ENCODE measurements at regions not wholly inside any gene's neighbourhood (a gene's known extent, or its start where the extent isn't known, plus 50 kb on each side); places are given as distances from the start of the nearest gene placed in this dataset.

- Histone ChIP-seq H3K4me3 (no peak overlapping the region), H3K27me3 (ENCODE audit: insufficient read depth) (no peaks in the 10 kb centered on the region), H3K36me3 (ENCODE audit: insufficient read depth) (no peaks in the 10 kb centered on the region), H3K9me2 (ENCODE audit: insufficient read depth) (no peaks in the 10 kb centered on the region), H4K20me1 (replicated peaks; ENCODE audit: insufficient read depth) (no peaks in the 10 kb centered on the region), H3F3A (replicated peaks; ENCODE audit: low read depth) (no peaks in the 10 kb centered on the region), H3K4me2 (no peak overlapping the region), H3K4me1 (ENCODE audit: insufficient read depth) (no peaks in the 10 kb centered on the region), H3K79me2 (replicated peaks; ENCODE audit: insufficient read depth) (no peaks in the 10 kb centered on the region), H2AFZ (no peak overlapping the region), H3K27ac (ENCODE audit: low read depth) (no peak overlapping the region)
- H3K9me3 Mint-ChIP-seq: no peaks in the 10 kb centered on the region
- no peaks in the 10 kb centered on the region for H3K27me3 Mint-ChIP-seq (ENCODE audit: insufficient read depth, low read depth, poor library complexity)
- TF ChIP-seq ZNF462 (CRISPR knock-in tag; IDR thresholded peaks at IDR 0.05) (no peak), REST (IDR thresholded peaks at IDR 0.05; ENCODE audit: unreplicated experiment) (no peak), ZNF331 (CRISPR knock-in tag; IDR thresholded peaks at IDR 0.05; ENCODE audit: low read depth) (no peak), ZNF114 (CRISPR knock-in tag; IDR thresholded peaks at IDR 0.05) (no peak)
- H3K4me3 Mint-ChIP-seq: no peak overlapping the region
- no peaks in the 10 kb centered on the region; the same call in 2 of the 3 replicates for H3K36me3 Mint-ChIP-seq (ENCODE audit: low read depth)
- peaks cover 7% of the 10 kb centered on the region for H3K4me1 Mint-ChIP-seq
- ATAC-seq (no peak), DNase-seq (ENCODE audit: low spot score) (no peak)
- H3K27ac Mint-ChIP-seq: no peak overlapping the region
These were observed 123.0 kb upstream of the RREB1 start for GRCh38 chr6:6984585-6985366.
